ENCODE measurements at regions not wholly inside any gene's neighbourhood (a gene's known extent, or its start where the extent isn't known, plus 50 kb on each side); places are given as distances from the start of the nearest gene placed in this dataset.

- no peak for ATAC-seq
- Histone ChIP-seq H3K4me1 (no peaks in the 10 kb centered on the region), H3K4me3 (no peak overlapping the region), H3K36me3 (ENCODE audit: insufficient read depth in 1 of 2, low read depth in 1 of 2) (no peaks in the 10 kb centered on the region), H3K9me3 (no peaks in the 10 kb centered on the region), H3K27me3 (ENCODE audit: insufficient read depth in 3 of 3, low read length in 2 of 3) (peaks cover 0 to 1% (median 0%) of the 10 kb centered on the region in 3 donors), H3K27ac (no peak overlapping the region)
- TF ChIP-seq CTCF (IDR thresholded peaks at IDR 0.05) = no peak
- DNase-seq = no peak
- intact Hi-C loops (cut with DNase I) = no loop called here
- 40 to 46% (median 41%) methylated on average over 12 of the region's 12 CpGs for WGBS, 3 donors
Measured at GRCh38 chr17:13750816-13751793, 149.4 kb upstream of the HS3ST3A1 start.

GRCh38 chr17:13753154-13753553 lies 151.4 kb upstream of the HS3ST3A1 start:
- Histone ChIP-seq H3K27ac (no peak overlapping the region), H3K9me3 (no peaks in the 10 kb centered on the region), H3K36me3 (ENCODE audit: insufficient read depth in 1 of 2, low read depth in 1 of 2) (no peaks in the 10 kb centered on the region), H3K4me3 (no peak overlapping the region), H3K27me3 (ENCODE audit: insufficient read depth in 3 of 3, low read length in 2 of 3) (peaks cover 0 to 1% (median 0%) of the 10 kb centered on the region in 3 donors), H3K4me1 (no peaks in the 10 kb centered on the region)
- intact Hi-C loops (cut with DNase I) = no loop called here
- no peak for DNase-seq
- no peak for TF ChIP-seq CTCF (IDR thresholded peaks at IDR 0.05)
- 75 to 87% (median 79%) methylated on average over 3 of the region's 3 CpGs for WGBS, 3 donors
- no peak for ATAC-seq

- H3K9me3 ChIP-seq = no peaks in the 10 kb centered on the region
- H3K27me3 ChIP-seq (ENCODE audit: insufficient read depth in 3 of 3, low read length in 2 of 3) = peaks cover 0 to 1% (median 0%) of the 10 kb centered on the region in 3 donors
- no peaks in the 10 kb centered on the region for H3K4me1 ChIP-seq
- H3K36me3 ChIP-seq (ENCODE audit: insufficient read depth in 1 of 2, low read depth in 1 of 2) = no peaks in the 10 kb centered on the region
- intact Hi-C loops (cut with DNase I) = no loop called here
- no peak for TF ChIP-seq CTCF (IDR thresholded peaks at IDR 0.05)
- H3K27ac ChIP-seq = no peak overlapping the region
- 86 to 92% (median 87%) methylated on average over 1 of the region's 1 CpG for WGBS, 3 donors
- H3K4me3 ChIP-seq = no peak overlapping the region
- DNase-seq (no peak), ATAC-seq (no peak)
Measured at GRCh38 chr17:13753771-13754170, 152.0 kb upstream of the HS3ST3A1 start.

- no peak overlapping the region for H3K27ac ChIP-seq
- H3K9me3 ChIP-seq = no peaks in the 10 kb centered on the region
- TF ChIP-seq CTCF (IDR thresholded peaks at IDR 0.05) = no peak
Measured at GRCh38 chr17:13755851-13756250, 154.1 kb upstream of the HS3ST3A1 start.

More at GRCh38 chr17:13755851-13756250, 154.1 kb upstream of the HS3ST3A1 start:
- no peak for ATAC-seq
- Histone ChIP-seq H3K36me3 (ENCODE audit: insufficient read depth in 1 of 2, low read depth in 1 of 2) (no peaks in the 10 kb centered on the region), H3K4me1 (no peaks in the 10 kb centered on the region), H3K27me3 (ENCODE audit: insufficient read depth in 3 of 3, low read length in 2 of 3) (peaks cover 0 to 1% (median 0%) of the 10 kb centered on the region in 3 donors), H3K4me3 (no peak overlapping the region)
- intact Hi-C loops (cut with DNase I) = no loop called here
- no peak for DNase-seq
- WGBS, 3 donors = 86 to 90% (median 89%) methylated on average over 8 of the region's 8 CpGs

All from psoas muscle (tissue), 7 donors.